ENCODE measurements at regions not wholly inside any gene's neighbourhood (a gene's known extent, or its start where the extent isn't known, plus 50 kb on each side); places are given as distances from the start of the nearest gene placed in this dataset.
A peak's percentile ranks its signal among the peaks of the same experiment; 100 is the strongest.

- DNase-seq = no peak
Observed at GRCh38 chr16:51761001-51761400, 609.9 kb upstream of the SALL1 start.

- DNase-seq = no peak
Observed at GRCh38 chr16:51759999-51760398, 608.9 kb upstream of the SALL1 start.

GRCh38 chr16:51759329-51759728, 608.3 kb upstream of the SALL1 start:
- DNase-seq = no peak

GRCh38 chr16:51757921-51758479, 606.9 kb upstream of the SALL1 start:
- DNase-seq = no peak

GRCh38 chr16:51757505-51757904, 606.4 kb upstream of the SALL1 start:
- no peak for DNase-seq

GRCh38 chr16:51757124-51757470, 606.0 kb upstream of the SALL1 start:
- no peak for DNase-seq

- DNase-seq = no peak
Observed at GRCh38 chr16:51756447-51757123, 605.5 kb upstream of the SALL1 start.

GRCh38 chr16:51755577-51756355, 604.7 kb upstream of the SALL1 start:
- no peak for DNase-seq

GRCh38 chr16:51755039-51755501, 604.0 kb upstream of the SALL1 start:
- no peak for DNase-seq

- DNase-seq = no peak
Observed at GRCh38 chr16:51753467-51754127, 602.5 kb upstream of the SALL1 start.

GRCh38 chr16:51752438-51752995, 601.4 kb upstream of the SALL1 start:
- no peak for DNase-seq

- DNase-seq = peak; percentile 71
Observed at GRCh38 chr16:51747329-51747728, 596.3 kb upstream of the SALL1 start.

- no peak for DNase-seq
Observed at GRCh38 chr16:51734220-51734619, 583.1 kb upstream of the SALL1 start.

GRCh38 chr16:51733181-51733580, 582.1 kb upstream of the SALL1 start:
- no peak for DNase-seq

- DNase-seq = no peak
Observed at GRCh38 chr16:51731160-51731559, 580.1 kb upstream of the SALL1 start.

GRCh38 chr16:51723036-51723724, 572.1 kb upstream of the SALL1 start:
- DNase-seq = no peak

GRCh38 chr16:51722467-51722866, 571.4 kb upstream of the SALL1 start:
- no peak for DNase-seq

GRCh38 chr16:51719376-51719775, 568.3 kb upstream of the SALL1 start:
- no peak for DNase-seq

GRCh38 chr16:51716195-51716594, 565.1 kb upstream of the SALL1 start:
- no peak for DNase-seq

GRCh38 chr16:51713502-51713901, 562.4 kb upstream of the SALL1 start:
- DNase-seq = no peak

GRCh38 chr16:51710905-51711563, 560.0 kb upstream of the SALL1 start:
- DNase-seq = no peak

- no peak for DNase-seq
Observed at GRCh38 chr16:51710186-51710585, 559.1 kb upstream of the SALL1 start.

Data from eye (tissue), 1 donor.